Loucy (cell line): ENCODE measurements at regions not wholly inside any gene's neighbourhood (a gene's known extent, or its start where the extent isn't known, plus 50 kb on each side); places are given as distances from the start of the nearest gene placed in this dataset.

Experiments used
- H2AFZ ChIP-seq: fragments of 200-600 bp; sonication (generic); 2 replicates; pipeline ENCODE4 v1.6.0; 2016; ENCODE audit warnings: antibody characterized with exemption, mild to moderate bottlenecking, low read length, moderate library complexity
- H3F3A ChIP-seq: fragments of 200-600 bp; 2 replicates; pipeline ENCODE4 v1.6.0; 2016; ENCODE audit warnings: antibody characterized with exemption, low read depth, mild to moderate bottlenecking
- H3K27me3 ChIP-seq: fragments of 200-600 bp; sonication (generic); 2 replicates; pipeline ENCODE4 v1.6.1; 2014; ENCODE audit warnings: low read length, mild to moderate bottlenecking; ENCODE audit not compliant: insufficient read depth, poor library complexity, severe bottlenecking
- H3K36me3 ChIP-seq: fragments of 200-600 bp; sonication (generic); 2 replicates; pipeline ENCODE4 v1.6.1; 2016; ENCODE audit warnings: low read length; ENCODE audit not compliant: insufficient read depth
- H3K4me1 ChIP-seq: fragments of 200-600 bp; sonication (generic); 2 replicates; pipeline ENCODE4 v1.5.1; 2014; ENCODE audit warnings: low read length, mild to moderate bottlenecking; ENCODE audit not compliant: insufficient read depth, poor library complexity, severe bottlenecking
- H3K4me2 ChIP-seq: fragments of 200-600 bp; sonication (generic); 2 replicates; pipeline ENCODE4 v1.6.0; 2014; ENCODE audit warnings: antibody characterized with exemption, low read length, low read depth, mild to moderate bottlenecking; ENCODE audit not compliant: poor library complexity, severe bottlenecking
- H3K4me3 ChIP-seq: fragments of 200-600 bp; sonication (generic); 2 replicates; pipeline ENCODE4 v1.5.1; 2014; ENCODE audit warnings: low read length, mild to moderate bottlenecking, mixed read lengths; ENCODE audit not compliant: poor library complexity, severe bottlenecking
- H3K79me2 ChIP-seq: fragments of 200-600 bp; sonication (generic); 2 replicates; pipeline ENCODE4 v1.6.1; 2014; ENCODE audit warnings: low read length; ENCODE audit not compliant: insufficient read depth
- H3K9ac ChIP-seq: fragments of 200-600 bp; sonication (generic); 2 replicates; pipeline ENCODE4 v1.6.0; 2014; ENCODE audit warnings: mild to moderate bottlenecking, low read depth, low read length, moderate library complexity; ENCODE audit not compliant: poor library complexity, severe bottlenecking
- H3K9me2 ChIP-seq: fragments of 200-600 bp; sonication (generic); replicated peaks from 2 replicates; pipeline ENCODE4 v1.6.1; 2016; ENCODE audit warnings: low read depth, low read length, mixed read lengths
- H3K9me3 ChIP-seq: fragments of 200-600 bp; sonication (generic); 2 replicates; pipeline ENCODE4 v1.6.1; 2014; ENCODE audit warnings: mild to moderate bottlenecking, antibody characterized with exemption, low read length, low read depth; ENCODE audit not compliant: insufficient read depth
- H4K20me1 ChIP-seq: fragments of 200-600 bp; sonication (generic); 2 replicates; pipeline ENCODE4 v1.6.0; 2014; ENCODE audit warnings: antibody characterized with exemption, low read length, mild to moderate bottlenecking; ENCODE audit not compliant: insufficient read depth, poor library complexity, severe bottlenecking
- CTCF ChIP-seq: fragments of 200-600 bp; sonication (generic); conservative IDR thresholded peaks from 2 replicates; pipeline ENCODE4 v1.5.1; 2014; ENCODE audit warnings: mild to moderate bottlenecking, antibody characterized with exemption, low read length
- EZH2phosphoT487 ChIP-seq: fragments of 200-600 bp; IDR thresholded peaks from 2 replicates; pipeline ENCODE4 v1.6.1; 2018; ENCODE audit warnings: antibody characterized with exemption, mild to moderate bottlenecking, moderate library complexity, borderline replicate concordance

GRCh38 chr1:232132572-232132971, 497.4 kb downstream of the SIPA1L2 start:
- Histone ChIP-seq H4K20me1 (no peaks in the 10 kb centered on the region), H3K9me3 (peaks cover 17% of the 10 kb centered on the region), H3K4me2 (no peak overlapping the region), H3K4me1 (peaks cover 11% of the 10 kb centered on the region), H3K79me2 (no peaks in the 10 kb centered on the region), H3K9me2 (no peaks in the 10 kb centered on the region), H3K4me3 (no peak overlapping the region), H3K9ac (no peak overlapping the region), H3K27me3 (no peaks in the 10 kb centered on the region), H3K36me3 (no peaks in the 10 kb centered on the region), H3F3A (no peaks in the 10 kb centered on the region), H2AFZ (no peak overlapping the region)
- TF ChIP-seq EZH2phosphoT487 (no peak), CTCF (no peak)

GRCh38 chr1:232131715-232132391, 498.1 kb downstream of the SIPA1L2 start:
- Histone ChIP-seq H2AFZ (no peak overlapping the region), H3K27me3 (no peaks in the 10 kb centered on the region), H3K79me2 (no peaks in the 10 kb centered on the region), H4K20me1 (no peaks in the 10 kb centered on the region), H3K36me3 (no peaks in the 10 kb centered on the region), H3K9me3 (peaks cover 17% of the 10 kb centered on the region), H3K4me2 (no peak overlapping the region), H3K4me1 (peaks cover 10% of the 10 kb centered on the region), H3K9ac (no peak overlapping the region), H3K4me3 (no peak overlapping the region), H3K9me2 (no peaks in the 10 kb centered on the region), H3F3A (no peaks in the 10 kb centered on the region)
- no peak for TF ChIP-seq EZH2phosphoT487
- TF ChIP-seq CTCF = no peak

- H3F3A ChIP-seq = no peaks in the 10 kb centered on the region
- no peaks in the 10 kb centered on the region for H3K27me3 ChIP-seq
- no peaks in the 10 kb centered on the region for H3K79me2 ChIP-seq
- H3K4me1 ChIP-seq = peaks cover under 1% of the 10 kb centered on the region
- H3K9ac ChIP-seq = no peak overlapping the region
- peaks cover 17% of the 10 kb centered on the region for H3K9me3 ChIP-seq
- no peak overlapping the region for H3K4me3 ChIP-seq
- H2AFZ ChIP-seq = no peak overlapping the region
- no peaks in the 10 kb centered on the region for H3K36me3 ChIP-seq
- no peaks in the 10 kb centered on the region for H3K9me2 ChIP-seq
- TF ChIP-seq EZH2phosphoT487 (no peak), CTCF (no peak)
- no peaks in the 10 kb centered on the region for H4K20me1 ChIP-seq
- no peak overlapping the region for H3K4me2 ChIP-seq
These were observed 499.0 kb downstream of the SIPA1L2 start for GRCh38 chr1:232130815-232131480.
